GM19395 (cell line): ENCODE measurements at regions not wholly inside any gene's neighbourhood (a gene's known extent, or its start where the extent isn't known, plus 50 kb on each side); places are given as distances from the start of the nearest gene placed in this dataset.
"Not testable (repeated sequence)": the region's sequence is repeated elsewhere in the genome, so short reads cannot be mapped to it uniquely, and the experiment has no call there.

ENCODE experiments used
- ATAC-seq: cut with Tn5 transposase; IDR thresholded peaks from one replicate; pipeline ENCODE4 v1.9.1; 2021; ENCODE audit warnings: mild to moderate bottlenecking, moderate library complexity; ENCODE audit not compliant: unreplicated experiment

GRCh38 chr2:63737081-63737751 lies 104.5 kb upstream of the UGP2 start:
- ATAC-seq, result no peak

DNA sequence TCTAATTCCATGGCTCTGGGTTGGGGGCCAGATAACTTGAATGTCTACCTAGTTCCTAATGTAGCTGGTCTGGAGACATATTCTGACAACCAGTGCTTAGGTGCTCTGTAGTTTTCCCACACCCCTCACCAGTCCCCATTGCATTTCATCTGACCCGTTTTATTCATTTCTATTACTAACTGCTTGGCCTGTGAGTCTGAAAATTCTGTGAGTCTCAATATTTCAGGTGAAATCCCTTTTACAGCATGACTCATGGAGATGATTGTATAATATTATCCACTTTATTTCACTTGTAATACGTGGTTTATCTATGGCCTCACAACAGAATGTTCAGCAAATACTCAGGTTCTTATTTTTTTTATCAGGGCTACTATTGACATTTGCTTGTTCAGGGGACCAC lies 103.7 kb upstream of the UGP2 start:
- ATAC-seq, result no peak

DNA sequence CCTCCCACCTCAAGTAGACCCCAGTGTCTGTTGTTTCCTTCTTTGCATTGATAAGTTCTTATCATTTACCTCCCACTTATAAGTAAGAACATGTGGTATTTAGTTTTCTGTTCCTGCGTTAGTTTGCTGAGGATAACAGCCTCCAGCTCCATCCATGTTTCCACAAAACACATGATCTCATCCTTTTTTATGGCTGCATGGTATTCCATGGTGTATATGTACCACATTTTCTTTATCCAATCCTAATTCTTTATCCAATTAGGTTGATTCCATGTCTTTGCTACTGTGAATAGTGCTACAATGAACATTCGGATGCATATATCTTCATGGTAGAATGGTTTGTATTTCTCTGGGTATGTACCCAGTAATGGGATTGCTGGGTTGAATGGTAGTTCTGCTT lies 102.5 kb upstream of the UGP2 start:
- ATAC-seq, result not testable (repeated sequence)

DNA sequence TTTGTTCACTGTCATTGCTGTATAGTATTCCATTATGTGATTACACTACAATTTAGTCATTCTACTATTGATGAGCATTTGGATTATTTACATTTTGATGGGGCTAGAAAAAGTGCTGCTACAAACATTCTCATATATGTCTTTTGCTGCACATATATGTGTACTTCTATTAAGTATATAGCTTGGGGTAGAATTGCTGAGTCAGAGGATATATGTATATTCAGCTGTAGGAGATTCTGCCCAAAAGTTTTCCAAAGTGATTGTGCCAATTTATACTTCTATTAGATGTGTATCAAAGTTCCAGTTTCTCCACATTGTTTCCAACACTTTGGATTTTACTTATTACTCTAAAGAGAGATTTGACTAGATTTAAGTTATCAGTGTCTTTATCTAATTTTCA lies 101.7 kb upstream of the UGP2 start:
- ATAC-seq, result no peak

- ATAC-seq, result no peak
These were observed 100.8 kb upstream of the UGP2 start for GRCh38 chr2:63740943-63741342.

- ATAC-seq, result no peak
These were observed 99.7 kb upstream of the UGP2 start for GRCh38 chr2:63741884-63742579.

- ATAC-seq, result no peak
These were observed 99.1 kb upstream of the UGP2 start for GRCh38 chr2:63742580-63742976.

GRCh38 chr2:63743170-63743981 lies 98.3 kb upstream of the UGP2 start:
- ATAC-seq, result no peak

GRCh38 chr2:63743982-63744966 lies 97.4 kb upstream of the UGP2 start:
- no peak for ATAC-seq

DNA sequence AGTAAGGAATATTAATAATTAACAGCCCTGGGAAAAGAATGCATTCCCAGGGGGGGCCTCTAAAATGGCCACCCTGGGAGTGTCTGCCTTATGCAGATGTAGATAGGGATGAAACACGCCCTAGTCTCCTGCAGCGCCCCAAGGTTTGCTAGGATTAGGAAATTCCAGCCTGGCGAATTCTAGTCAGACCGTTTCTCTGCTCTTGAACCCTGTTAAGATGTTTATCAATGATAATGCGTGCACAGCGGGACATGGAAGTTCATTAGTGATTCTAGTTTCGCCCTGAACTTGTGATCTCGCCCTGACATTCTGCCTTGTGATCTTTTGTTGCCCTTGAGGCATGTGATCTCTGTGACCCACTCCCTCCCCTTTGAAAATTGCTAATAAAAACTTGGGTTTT lies 95.1 kb upstream of the UGP2 start:
- not testable (repeated sequence) for ATAC-seq

DNA sequence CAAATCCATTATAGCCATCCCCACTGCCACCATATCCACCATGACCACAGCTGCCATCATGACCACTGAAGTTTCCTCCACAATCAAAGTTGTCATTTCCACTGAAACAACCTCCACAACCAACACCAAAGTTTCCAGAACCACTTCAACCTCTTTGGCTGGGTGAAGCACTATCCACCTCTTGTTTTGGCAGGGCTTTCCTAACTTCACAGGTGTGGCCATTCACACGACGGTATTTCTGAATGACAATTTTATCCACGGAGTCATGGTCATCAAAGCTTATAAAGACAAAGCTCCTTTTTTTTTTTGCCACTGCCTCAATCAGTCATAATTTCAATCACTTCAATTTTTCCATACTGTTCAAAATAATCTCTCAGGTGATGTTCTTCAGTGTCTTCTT lies 89.8 kb upstream of the UGP2 start:
- no peak for ATAC-seq

DNA sequence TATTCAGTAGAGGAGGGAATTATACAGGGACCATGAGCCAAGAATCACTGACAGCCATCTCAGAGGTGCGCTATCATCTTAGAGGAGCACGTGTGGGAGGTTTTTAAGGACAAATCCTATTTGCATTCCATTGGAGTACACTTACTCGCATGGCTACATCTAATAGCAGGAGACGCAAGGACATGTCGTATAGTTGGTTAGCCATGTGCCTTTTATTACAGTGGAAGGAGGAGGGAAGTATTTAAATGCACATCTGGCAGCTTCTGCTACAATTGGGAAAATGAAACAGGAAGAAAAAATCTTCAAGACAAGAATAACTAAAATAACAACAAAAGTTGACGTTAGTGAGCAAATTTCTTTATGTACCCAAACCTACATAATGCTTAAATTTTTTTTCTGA lies 86.5 kb upstream of the UGP2 start:
- ATAC-seq, result no peak

DNA sequence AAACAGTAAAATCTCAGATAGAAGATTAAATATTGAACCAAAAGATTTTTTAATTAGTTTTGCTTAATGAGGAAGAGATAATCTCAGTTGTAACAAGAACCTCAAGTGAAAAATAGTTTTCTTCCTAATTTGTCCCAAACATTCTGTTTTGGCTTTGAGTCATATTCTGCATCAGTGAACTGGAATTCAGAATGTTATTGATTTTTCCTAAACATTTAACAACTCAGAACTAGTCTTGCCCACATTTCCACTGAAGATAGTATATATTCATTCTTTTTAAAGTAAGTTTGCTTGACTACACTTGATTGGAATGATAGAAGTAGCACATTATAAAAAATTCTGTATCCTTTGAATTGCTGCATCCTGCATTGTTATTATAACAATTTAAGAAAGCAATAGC lies 85.7 kb upstream of the UGP2 start:
- no peak for ATAC-seq

DNA sequence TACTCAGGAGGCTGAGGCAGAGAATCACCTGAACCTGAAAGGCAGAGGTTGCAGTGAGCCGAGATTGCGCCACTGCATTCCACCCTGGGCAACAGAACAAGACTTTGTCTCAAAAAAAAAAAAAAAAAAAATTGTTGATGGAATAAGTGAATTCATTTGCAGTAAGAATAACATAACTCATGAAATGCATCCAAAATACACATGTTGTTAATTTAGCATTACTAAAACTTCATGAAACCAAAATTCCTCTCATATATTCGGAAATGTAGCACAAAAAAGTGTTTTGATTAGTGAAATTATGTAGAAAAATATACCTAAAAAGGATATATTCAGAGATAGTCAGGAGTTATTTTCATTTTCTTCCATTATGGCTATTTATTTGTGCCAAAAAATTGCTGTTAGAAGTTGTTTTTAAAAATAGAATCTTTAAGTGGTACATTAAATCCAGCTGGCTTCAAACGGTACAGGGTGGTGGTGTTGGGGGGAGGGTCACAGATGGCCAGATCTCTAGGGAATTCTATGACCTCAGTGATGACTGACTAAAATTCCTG lies 78.2 kb upstream of the UGP2 start:
- no peak for ATAC-seq

- no peak for ATAC-seq
These were observed 77.1 kb upstream of the UGP2 start for GRCh38 chr2:63764630-63765029.

DNA sequence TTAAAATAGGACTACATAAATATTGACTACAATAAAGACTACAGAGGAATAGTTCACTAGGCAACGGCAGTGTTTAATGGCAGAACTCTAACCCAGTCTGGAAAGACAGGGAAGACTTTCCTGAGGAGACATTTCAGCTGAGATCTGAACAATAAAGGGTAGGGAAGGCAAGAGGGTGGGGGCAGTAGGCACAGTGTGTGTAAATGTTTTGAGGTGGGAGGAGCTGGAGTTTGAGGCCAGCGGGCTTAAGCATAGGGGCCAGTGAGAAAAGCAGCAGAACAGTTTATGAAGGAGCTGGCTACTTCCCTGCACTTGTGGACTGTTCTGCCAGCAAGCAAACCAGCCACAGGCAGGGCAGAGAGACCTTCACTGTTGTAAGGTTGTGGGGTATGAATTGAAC lies 76.6 kb upstream of the UGP2 start:
- no peak for ATAC-seq

- ATAC-seq, result no peak
These were observed 74.4 kb upstream of the UGP2 start for GRCh38 chr2:63767307-63767706.

GRCh38 chr2:63768051-63768450 lies 73.6 kb upstream of the UGP2 start:
- ATAC-seq, result no peak

DNA sequence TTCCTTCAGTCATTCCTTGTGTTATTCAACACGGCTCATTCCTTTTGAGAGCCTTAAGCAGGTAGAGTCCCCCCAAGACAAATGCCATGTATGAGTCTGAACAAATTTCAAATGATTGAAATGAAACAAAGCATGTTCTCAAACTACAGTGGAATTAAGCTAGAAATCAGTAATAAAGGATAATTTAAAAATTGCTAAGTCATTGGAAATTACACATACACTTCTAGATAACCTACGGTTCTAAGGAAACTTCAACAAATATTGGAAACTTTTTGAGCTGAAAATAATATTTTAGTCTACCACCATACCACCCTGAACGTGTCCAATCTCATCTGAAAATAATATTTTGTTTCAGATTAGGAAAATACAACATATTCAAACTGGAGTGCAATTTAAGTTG lies 71.8 kb upstream of the UGP2 start:
- no peak for ATAC-seq

DNA sequence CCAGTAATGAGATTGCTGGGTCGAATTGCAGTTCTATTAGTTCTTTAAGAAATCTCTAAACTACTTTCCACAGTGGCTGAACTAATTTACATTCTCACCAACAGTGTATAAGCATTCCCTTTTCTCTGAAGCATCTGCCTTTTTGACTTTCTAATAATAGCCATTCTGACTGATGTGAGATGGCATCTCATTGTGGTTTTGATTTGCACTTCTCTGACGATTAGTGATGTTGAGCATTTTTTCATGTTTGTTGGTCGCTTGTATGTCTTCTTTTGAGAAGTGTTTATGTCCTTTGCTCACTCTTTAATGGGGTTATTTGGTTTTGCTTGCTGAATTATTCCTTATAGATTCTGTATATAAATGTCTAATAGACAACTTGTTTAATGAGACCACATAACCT lies 69.6 kb upstream of the UGP2 start:
- no peak for ATAC-seq

GRCh38 chr2:63775191-63775590 lies 66.5 kb upstream of the UGP2 start:
- no peak for ATAC-seq
